ENCODE measurements at regions not wholly inside any gene's neighbourhood (a gene's known extent, or its start where the extent isn't known, plus 50 kb on each side); places are given as distances from the start of the nearest gene placed in this dataset.

DNA sequence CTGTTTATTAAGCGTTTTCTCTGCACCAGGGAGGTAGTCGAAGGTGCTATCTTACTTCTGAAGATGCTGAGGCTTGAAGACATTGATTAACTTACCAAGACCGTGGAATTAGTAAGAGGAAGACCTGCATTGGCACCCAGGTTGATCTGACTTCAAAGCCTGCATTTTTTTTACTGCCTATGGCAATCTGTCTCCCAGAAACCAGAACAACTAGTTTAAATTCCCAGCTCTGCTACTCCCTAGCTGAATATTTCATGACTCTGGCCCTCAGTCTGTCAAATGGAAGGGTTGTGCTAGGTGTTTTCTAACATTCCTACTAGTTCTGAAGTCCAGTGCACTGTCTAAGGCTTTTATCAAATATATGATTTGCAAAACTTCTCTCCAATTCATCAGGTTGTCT lies 52.0 kb upstream of the GRAMD1B start:
- Mint-ChIP-seq H3K36me3 (ENCODE audit: unreplicated experiment) (no peaks in the 10 kb centered on the region), H3K4me3 (ENCODE audit: unreplicated experiment) (no peak overlapping the region), H3K27ac (ENCODE audit: unreplicated experiment) (no peak overlapping the region), H3K27me3 (ENCODE audit: unreplicated experiment) (peaks cover 2% of the 10 kb centered on the region), H3K4me1 (ENCODE audit: low read depth, unreplicated experiment) (peaks cover 19% of the 10 kb centered on the region), H3K9me3 (ENCODE audit: unreplicated experiment) (no peaks in the 10 kb centered on the region)
- DNase-seq, result no peak
- TF ChIP-seq CTCF (IDR thresholded peaks at IDR 0.05; ENCODE audit: partially characterized antibody, unreplicated experiment), result no peak

DNA sequence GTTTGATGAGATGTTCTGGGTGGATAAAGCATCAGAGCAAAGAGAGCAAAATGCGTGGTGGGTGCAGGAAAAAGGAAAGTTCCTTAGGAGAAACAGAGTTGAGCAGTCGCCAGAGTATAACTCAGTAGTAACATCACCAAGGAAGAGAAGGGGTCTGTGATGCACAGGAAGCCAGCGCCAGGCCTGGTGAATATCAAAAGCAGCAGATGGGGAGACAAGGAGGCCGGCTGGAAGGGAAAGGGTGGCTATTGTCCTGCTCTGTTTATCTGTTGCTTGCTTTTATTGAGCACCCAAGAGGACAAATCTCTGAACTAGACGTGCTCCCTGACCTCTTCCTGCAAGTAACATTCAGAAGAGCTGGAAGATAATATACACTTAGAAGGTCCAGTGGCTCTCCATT lies 52.7 kb upstream of the GRAMD1B start:
- Mint-ChIP-seq H3K27ac (ENCODE audit: unreplicated experiment) (no peak overlapping the region), H3K4me1 (ENCODE audit: low read depth, unreplicated experiment) (peaks cover 19% of the 10 kb centered on the region), H3K27me3 (ENCODE audit: unreplicated experiment) (no peaks in the 10 kb centered on the region), H3K36me3 (ENCODE audit: unreplicated experiment) (no peaks in the 10 kb centered on the region), H3K4me3 (ENCODE audit: unreplicated experiment) (no peak overlapping the region), H3K9me3 (ENCODE audit: unreplicated experiment) (no peaks in the 10 kb centered on the region)
- no peak for DNase-seq
- no peak for TF ChIP-seq CTCF (IDR thresholded peaks at IDR 0.05; ENCODE audit: partially characterized antibody, unreplicated experiment)

DNA sequence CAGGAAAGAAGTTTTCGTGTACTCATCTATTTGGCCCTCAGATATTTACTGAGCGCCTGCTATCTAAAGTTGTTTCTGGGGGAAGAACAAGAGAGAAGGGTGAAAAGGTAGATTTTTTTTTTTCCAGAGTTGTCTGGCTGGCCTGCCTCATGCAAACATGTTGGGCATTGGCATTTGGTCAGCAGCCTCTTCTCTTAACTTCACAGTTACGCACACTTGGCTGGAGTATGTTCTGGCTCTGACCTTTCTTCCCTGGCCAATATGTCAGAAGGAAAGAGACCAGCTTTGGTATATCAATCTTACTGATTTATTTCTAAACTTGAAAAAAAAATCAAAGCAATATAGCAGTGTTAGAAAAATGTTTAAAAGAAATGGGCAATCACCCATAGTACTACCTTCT lies 54.2 kb upstream of the GRAMD1B start:
- no peak for TF ChIP-seq CTCF (IDR thresholded peaks at IDR 0.05; ENCODE audit: partially characterized antibody, unreplicated experiment)
- DNase-seq, result no peak
- Mint-ChIP-seq H3K4me3 (ENCODE audit: unreplicated experiment) (no peak overlapping the region), H3K4me1 (ENCODE audit: low read depth, unreplicated experiment) (peaks cover 19% of the 10 kb centered on the region), H3K9me3 (ENCODE audit: unreplicated experiment) (no peaks in the 10 kb centered on the region), H3K27ac (ENCODE audit: unreplicated experiment) (no peak overlapping the region), H3K36me3 (ENCODE audit: unreplicated experiment) (no peaks in the 10 kb centered on the region), H3K27me3 (ENCODE audit: unreplicated experiment) (no peaks in the 10 kb centered on the region)

DNA sequence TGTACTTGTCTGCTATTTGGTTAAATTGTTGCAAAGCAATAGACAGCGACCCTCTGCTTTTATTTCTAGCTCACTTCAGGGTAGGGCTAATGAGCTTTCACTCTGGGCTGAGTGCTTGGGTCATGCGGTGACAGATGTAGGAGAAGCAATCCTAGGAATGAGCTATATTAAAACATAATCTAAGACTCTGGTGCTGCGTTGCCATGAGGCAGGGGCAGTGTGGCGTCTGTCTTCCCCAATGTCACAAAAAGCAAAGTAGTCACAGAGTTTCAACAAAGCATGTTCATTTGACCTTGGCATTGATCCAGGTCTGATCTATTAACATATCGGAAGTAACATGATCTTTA lies 55.5 kb upstream of the GRAMD1B start:
- Mint-ChIP-seq H3K27ac (ENCODE audit: unreplicated experiment) (no peak overlapping the region), H3K9me3 (ENCODE audit: unreplicated experiment) (no peaks in the 10 kb centered on the region), H3K27me3 (ENCODE audit: unreplicated experiment) (no peaks in the 10 kb centered on the region), H3K36me3 (ENCODE audit: unreplicated experiment) (no peaks in the 10 kb centered on the region), H3K4me3 (ENCODE audit: unreplicated experiment) (no peak overlapping the region), H3K4me1 (ENCODE audit: low read depth, unreplicated experiment) (peaks cover 19% of the 10 kb centered on the region)
- TF ChIP-seq CTCF (IDR thresholded peaks at IDR 0.05; ENCODE audit: partially characterized antibody, unreplicated experiment), result no peak
- no peak for DNase-seq

DNA sequence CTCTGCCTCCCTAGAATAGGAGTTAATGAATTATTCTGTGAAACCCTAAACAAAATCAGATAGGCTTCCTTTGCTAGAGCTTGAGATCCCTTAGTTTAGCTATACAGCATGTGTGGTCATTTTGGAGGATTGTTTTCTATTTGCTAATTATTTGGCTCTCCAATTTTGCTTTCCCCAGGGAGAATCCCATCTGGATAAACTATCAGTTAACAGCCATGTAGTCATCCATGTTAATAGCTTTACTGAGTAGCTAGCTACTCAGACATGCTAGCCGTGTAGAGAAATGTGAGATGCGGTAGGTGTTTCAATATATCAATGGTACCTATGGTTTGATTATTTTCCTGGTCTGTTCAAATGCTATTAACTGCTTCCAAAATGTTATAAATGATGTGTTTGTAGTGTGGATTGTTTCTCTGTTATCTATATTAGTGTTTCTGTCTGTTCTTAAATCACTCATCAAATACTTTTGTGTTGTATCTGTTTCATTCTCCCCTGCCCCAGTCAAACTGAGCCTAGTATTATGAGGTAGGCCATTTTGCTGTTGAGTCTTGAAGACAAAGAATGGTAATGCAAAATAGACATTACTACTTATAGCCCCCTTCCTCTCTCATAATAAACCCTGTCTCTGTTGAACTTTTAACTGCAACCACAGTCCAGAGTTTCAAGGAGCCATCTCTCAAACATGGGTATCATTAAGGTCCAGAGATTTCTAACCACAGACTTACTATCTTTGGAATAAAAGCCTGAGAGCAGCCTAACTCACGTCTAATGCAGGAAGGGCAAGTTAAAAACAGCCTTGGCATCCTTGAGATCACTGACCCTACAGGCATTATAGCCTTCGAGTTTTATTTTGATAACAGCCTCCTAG lies 56.1 kb upstream of the GRAMD1B start:
- TF ChIP-seq CTCF (IDR thresholded peaks at IDR 0.05; ENCODE audit: partially characterized antibody, unreplicated experiment), result no peak
- Mint-ChIP-seq H3K4me1 (ENCODE audit: low read depth, unreplicated experiment) (peaks cover 19% of the 10 kb centered on the region), H3K36me3 (ENCODE audit: unreplicated experiment) (no peaks in the 10 kb centered on the region), H3K4me3 (ENCODE audit: unreplicated experiment) (no peak overlapping the region), H3K9me3 (ENCODE audit: unreplicated experiment) (no peaks in the 10 kb centered on the region), H3K27ac (ENCODE audit: unreplicated experiment) (no peak overlapping the region), H3K27me3 (ENCODE audit: unreplicated experiment) (no peaks in the 10 kb centered on the region)
- no peak for DNase-seq
